Posterior cingulate gyrus (tissue), 11 donors: ENCODE measurements at regions not wholly inside any gene's neighbourhood (a gene's known extent, or its start where the extent isn't known, plus 50 kb on each side); places are given as distances from the start of the nearest gene placed in this dataset.
"Not testable (repeated sequence)": the region's sequence is repeated elsewhere in the genome, so short reads cannot be mapped to it uniquely, and the experiment has no call there.

ENCODE experiments used
- DNase-seq, 10 donors: peaks; one replicate each; pipeline versions ENCODE4 v3.0.0 to v3.0.0-alpha.2; 2020 to 2021; ENCODE audit warnings: mixed read lengths in 3 of 10
- intact Hi-C: fragments of 100-400 bp; cut with DNase I; formaldehyde crosslinking; loops from one replicate; pipeline ENCODE4 v1.15.1; 2023

DNA sequence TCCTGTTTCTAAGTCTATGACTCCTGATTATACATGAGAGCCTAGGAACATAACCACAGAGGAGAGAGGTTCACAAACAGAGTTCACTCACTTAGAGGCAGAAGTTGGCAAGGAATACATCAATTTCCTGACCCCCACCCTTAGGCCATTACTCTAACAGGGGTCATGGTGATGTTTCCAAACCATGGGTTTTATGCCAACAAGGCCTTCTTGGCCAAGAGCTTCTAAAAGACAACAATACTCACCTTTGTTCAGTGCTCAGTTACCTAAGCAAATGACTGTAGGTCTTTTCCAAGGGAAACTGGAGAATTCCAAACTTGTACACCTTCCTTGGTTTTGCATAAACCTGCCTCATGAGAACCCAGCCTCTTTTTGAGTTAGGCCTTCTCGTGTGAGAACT lies 52.6 kb downstream of the ERICH4 start:
- intact Hi-C loops, result no loop called here
- no peak for DNase-seq

DNA sequence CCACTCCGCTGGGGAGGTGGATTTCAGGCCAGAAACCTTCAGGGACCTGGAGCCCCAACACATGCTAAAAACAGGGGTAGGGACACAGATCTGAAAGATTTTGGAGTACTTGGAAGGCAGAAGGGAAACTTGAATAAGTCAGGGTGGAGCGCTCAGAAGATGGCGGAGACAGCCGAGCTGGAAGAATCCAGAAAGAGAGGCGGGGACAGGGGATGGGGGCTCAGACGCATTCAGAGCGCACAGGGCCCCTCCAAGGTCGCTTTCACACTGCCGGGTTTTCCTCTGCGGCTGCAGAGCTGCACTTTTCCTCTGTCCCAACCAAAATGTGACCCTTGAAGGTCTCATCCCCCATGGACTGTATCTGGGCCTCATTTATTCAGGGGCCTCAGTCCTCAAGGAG lies 56.9 kb downstream of the ERICH4 start:
- no peak for DNase-seq
- intact Hi-C loops, result no loop called here

DNA sequence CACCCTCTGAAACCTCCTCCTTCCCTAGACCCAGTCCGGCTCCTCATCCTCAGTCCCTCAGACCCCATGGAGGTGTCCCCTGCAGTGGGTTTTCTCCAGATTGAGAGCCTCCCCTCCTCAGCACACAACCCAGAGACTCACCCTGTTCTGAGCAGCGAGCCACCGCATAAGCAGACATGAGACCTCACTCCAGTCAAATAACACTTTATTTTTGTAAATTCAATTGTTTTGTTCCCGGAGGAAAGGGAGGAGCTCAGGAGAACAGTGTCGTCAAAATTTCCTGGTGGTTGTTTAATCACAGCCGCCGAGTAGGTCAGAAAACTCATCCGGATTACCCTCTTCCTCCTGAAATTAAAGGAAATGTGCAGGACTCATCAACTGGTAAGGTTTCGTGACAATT lies 57.5 kb downstream of the ERICH4 start:
- no peak for DNase-seq
- intact Hi-C loops, result no loop called here

DNA sequence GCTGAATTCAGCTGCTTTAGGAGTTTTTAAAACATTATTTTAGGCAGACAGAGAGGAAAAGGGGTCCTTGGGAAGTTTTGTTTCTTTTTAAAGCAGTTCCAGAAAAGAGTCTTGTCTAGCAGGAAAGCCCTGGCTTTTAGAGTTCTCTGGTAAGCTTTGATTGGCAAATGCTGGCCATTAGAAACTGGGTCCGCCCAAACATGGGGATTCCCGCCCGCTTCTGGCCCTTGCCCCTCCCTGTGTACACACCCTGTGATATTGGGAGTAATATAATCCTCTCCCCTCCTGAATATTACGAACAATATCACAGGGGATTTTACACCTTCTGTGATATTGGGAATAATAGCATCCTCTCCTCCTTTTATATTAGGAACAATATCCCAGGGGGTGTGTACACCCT lies 58.9 kb downstream of the ERICH4 start:
- intact Hi-C loops, result no loop called here
- DNase-seq, result no peak

DNA sequence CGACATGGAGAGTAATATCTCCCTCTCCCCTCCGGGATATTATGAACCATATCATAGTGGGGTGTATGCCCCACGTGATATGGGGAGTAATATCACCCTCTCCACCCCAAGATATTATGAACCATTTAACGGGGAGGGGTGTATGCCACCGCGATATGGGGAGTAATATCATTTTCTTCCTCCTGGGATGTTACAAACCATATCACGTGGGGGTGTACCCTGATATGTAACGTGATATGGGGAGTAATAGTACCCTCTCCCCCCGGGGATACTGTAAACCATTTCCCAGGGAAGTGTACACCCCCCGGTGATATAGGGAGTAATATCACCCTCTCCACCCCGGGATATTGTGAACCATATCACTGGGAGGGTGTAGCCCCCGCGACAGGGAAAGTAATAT lies 62.1 kb downstream of the ERICH4 start:
- intact Hi-C loops, result no loop called here
- no peak for DNase-seq

DNA sequence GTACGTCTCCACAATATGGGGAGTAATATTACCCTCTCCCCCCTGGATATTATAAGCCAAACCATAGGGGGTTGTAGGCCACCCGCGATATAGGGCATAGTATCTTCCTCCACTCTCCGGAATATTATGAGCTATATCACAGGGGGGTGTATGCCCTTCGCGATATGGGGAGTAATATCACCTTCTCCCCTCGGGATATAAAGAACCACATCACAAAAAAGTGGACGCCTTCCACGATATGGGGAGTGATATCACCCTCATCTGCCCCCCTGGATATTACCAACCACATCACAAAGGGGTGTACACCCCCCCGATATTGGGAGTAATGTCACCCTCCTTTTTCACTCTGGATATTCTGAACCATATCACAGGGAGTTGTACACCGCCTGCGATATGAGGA lies 65.5 kb upstream of the CEACAM21 start:
- intact Hi-C loops, result no loop called here

DNA sequence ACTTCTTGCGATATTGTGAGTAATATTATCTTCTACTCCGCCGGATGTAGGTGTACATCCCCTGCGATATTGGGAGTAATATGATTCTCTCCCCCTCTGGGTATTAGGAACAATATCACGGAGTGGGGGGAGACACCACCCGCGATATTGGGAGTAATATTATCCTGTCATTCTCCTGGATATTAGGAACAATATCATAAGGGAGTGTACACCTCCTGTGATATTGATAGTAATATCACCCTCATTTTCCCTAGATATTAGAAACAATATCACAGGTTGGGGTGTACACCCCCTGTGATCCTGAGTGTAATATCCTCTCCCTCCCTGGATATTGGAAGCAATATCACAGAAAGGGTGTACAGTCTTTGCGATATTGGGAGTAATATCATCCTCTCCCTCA lies 64.3 kb upstream of the CEACAM21 start:
- DNase-seq, result no peak
- intact Hi-C loops, result no loop called here

More for the DNA sequence above, 65.5 kb upstream of the CEACAM21 start:
- DNase-seq, result no peak

DNA sequence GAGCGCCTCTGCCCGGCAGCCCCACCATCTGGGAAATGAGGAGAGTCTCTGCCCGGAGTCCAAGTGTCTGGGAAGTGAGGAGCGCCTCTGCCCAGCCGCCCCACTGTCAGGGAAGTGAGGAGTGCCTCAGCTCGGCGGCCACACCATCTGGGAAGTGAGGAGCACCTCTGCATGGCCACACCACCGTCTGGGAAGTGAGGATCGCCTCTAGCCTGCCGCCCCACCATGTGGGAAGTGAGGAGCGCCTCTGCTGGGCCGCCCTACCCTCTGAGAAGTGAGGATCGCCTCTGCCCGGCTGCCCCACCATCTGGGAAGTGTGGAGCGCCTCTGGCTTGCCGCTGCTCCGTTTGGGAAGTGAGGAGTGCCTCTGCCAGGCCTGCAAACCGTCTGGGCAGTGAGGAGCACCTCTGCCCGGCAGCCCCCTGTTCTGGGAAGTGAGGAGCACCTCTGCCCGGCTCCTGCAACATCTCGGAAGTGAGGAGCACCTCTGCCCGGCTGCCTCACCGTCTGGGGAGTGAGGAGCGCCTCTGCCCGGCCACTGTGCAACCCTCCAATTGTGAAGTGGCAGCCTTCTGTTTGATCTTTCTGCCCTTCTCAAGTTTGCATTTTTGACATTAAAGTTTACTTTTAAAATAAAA lies 60.8 kb upstream of the CEACAM21 start:
- peak in 1 of 10 donors; percentile 79 for DNase-seq
- intact Hi-C loops, result no loop called here

DNA sequence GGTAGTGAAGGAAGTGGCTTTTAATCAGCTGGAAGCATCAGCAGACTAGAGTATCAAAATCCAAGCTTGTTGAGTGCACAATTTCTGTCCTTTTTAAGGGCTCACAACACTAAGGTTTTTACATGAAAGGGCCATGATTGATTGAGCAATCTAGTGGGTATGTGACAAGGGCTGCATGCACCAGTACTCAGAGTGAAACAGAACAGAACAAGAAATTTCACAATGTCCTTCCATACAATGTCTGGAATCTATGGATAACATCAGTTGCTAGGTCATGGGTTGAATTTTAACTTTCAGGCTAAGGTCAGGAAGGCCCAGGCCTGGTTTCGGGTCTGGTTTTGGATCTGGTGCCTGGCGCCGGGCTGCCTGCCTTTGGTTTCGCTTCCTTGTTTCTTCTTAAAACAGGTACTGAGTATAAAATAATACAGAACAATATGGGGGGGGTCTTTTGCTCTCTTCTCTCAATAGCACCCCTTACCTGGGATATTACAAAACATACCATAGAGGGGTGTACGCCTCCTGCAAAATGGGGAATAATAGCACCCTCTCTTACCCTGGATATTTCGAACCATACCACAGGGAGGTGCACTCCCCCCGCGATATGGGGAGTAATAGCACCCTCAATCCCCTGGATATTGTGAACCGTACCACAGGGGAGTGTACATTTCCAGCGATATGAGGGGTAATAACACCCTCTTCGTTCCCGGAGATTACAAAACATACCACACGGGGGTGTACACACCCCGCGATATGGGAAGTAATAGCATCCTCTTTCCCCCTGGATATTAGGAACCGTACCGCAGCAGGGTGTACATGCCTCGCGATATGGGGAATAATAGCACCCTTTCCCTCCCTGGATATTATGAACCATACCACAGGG lies 59.4 kb upstream of the CEACAM21 start:
- DNase-seq, intact Hi-C loops: not testable (repeated sequence)

DNA sequence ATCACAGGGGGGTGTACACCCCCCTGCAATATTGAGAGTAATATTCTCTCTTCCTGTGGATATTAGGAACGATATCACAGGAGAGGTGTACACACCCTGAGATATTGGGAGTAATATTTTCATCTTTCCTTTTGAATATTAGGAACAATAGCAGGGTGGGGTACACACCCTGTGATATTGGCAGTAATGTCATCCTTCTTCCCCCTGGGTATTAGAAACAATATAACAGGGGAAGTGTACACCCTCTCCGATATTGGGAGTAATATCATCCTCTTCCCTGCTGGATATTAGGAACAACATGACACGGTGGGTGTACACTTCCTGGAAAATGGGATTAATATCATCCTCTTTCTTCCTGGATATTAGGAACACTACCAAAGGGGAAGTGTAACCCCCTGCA lies 57.8 kb upstream of the CEACAM21 start:
- intact Hi-C loops, result no loop called here
- DNase-seq, result no peak

DNA sequence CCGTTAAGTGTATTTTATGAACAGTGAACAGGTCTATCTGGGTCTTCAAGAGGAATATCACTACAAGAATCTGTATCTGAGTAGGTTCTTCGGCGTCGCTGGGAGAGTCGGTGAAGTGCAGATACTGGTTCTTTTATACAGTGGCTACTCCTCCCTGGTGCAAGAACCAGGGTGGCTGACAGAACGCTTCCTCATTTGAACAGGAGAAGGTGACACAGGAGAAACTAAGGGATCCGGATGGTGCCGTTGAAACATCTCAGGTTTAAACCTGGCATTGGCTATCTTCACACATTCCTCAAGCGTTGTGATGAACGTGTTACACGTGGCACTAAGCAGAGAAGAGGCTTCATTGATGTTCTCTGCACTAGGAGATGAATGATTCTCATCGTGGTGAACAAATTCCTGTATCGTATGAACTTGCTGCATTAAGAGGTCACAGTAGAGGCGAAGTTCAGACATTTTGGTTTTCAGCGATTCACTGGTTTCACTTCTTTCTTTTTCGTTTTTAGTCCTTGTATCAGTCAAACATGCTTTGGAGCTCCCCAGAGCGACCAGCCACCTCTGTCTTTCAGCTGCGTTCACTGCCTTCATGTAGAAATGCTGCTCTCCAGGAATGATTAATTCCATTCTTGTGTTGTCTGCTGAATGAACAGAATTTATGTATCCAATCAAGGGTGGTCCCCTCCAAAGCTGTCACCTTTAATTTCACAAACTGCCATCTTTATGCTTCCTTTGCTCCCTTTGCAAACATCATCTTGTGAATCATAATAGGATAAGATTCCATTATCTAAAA lies 54.6 kb upstream of the CEACAM21 start:
- intact Hi-C loops, DNase-seq: not testable (repeated sequence)

DNA sequence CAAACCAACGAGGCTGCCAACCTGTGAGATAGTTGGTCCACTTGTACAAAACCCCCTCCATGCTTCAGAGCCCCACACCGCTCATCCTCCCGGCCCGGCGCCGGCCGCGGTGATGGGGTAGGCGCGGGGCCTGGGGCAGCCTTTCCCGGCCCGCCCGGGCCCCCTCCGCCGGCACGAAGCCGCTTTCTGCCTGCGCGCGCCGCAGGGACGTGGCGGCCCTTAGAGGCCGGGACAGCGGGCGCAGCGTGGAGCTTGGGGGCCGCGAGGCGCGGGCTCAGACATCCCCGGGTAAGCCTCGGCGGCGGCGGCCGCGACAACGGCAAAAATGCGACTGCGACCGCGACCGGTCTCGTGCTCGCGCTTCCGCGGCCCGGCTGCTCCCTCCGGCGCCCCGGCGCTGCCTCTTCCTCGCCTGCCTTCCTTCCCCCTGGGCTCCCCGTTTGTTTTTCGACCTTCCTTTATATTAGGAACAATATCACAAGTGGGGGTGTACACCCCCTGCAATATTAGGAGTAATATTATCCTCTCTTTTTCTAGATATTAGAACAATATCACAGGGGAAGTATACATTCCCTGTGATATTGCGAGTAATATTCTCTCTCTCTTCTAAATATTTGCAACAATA lies 53.9 kb upstream of the CEACAM21 start:
- DNase-seq, result no peak
- intact Hi-C loops, result no loop called here

DNA sequence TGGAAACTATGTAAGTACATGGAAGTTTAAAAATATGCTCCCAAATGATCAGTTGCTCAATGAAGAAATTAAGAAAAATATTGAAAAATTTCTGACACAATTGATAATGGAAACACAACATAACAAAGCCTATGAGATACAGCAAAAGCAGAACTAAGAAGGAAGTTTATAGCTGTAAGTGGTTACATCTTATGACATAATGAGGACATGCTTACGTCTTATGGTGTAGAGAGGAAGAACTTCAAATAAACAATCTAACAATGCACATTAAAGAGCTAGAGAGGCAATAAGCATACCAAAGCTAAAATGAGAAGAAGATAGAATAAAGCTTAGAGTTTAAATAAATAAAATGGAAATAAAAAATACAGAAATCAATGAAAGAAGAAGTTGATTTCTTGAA lies 50.0 kb upstream of the CEACAM21 start:
- intact Hi-C loops, result no loop called here
- DNase-seq, result no peak
